ENCODE measurements at regions not wholly inside any gene's neighbourhood (a gene's known extent, or its start where the extent isn't known, plus 50 kb on each side); places are given as distances from the start of the nearest gene placed in this dataset.

- no peak for DNase-seq (ENCODE audit: low read depth, low spot score)
- H3K4me3 ChIP-seq (ENCODE audit: low read depth, low read length) = no peak overlapping the region
- TF ChIP-seq CTCF (IDR thresholded peaks at IDR 0.05; ENCODE audit: low read depth, low read length) = no peak
- in situ Hi-C loops (cut with HindIII; ENCODE audit: low sequenced_read_pairs) = no loop called here
Observed at GRCh38 chr17:5793157-5793556, 208.8 kb upstream of the NLRP1 start.

GRCh38 chr17:5793899-5794298 lies 209.6 kb upstream of the NLRP1 start:
- no peak overlapping the region for H3K4me3 ChIP-seq (ENCODE audit: low read depth, low read length)
- TF ChIP-seq CTCF (IDR thresholded peaks at IDR 0.05; ENCODE audit: low read depth, low read length) = peak; percentile 43
- DNase-seq (ENCODE audit: low read depth, low spot score) = peak; percentile 11
- in situ Hi-C loops (cut with HindIII; ENCODE audit: low sequenced_read_pairs) = no loop called here

- no peak for DNase-seq (ENCODE audit: low read depth, low spot score)
- no peak overlapping the region for H3K4me3 ChIP-seq (ENCODE audit: low read depth, low read length)
- no peak for TF ChIP-seq CTCF (IDR thresholded peaks at IDR 0.05; ENCODE audit: low read depth, low read length)
- in situ Hi-C loops (cut with HindIII; ENCODE audit: low sequenced_read_pairs) = no loop called here
Observed at GRCh38 chr17:5794385-5794784, 210.1 kb upstream of the NLRP1 start.

GRCh38 chr17:5794881-5795506 lies 210.7 kb upstream of the NLRP1 start:
- no peak for DNase-seq (ENCODE audit: low read depth, low spot score)
- no peak overlapping the region for H3K4me3 ChIP-seq (ENCODE audit: low read depth, low read length)
- in situ Hi-C loops (cut with HindIII; ENCODE audit: low sequenced_read_pairs) = no loop called here
- TF ChIP-seq CTCF (IDR thresholded peaks at IDR 0.05; ENCODE audit: low read depth, low read length) = no peak

- no peak overlapping the region for H3K4me3 ChIP-seq (ENCODE audit: low read depth, low read length)
- no peak for TF ChIP-seq CTCF (IDR thresholded peaks at IDR 0.05; ENCODE audit: low read depth, low read length)
- in situ Hi-C loops (cut with HindIII; ENCODE audit: low sequenced_read_pairs) = no loop called here
- no peak for DNase-seq (ENCODE audit: low read depth, low spot score)
Observed at GRCh38 chr17:5797447-5798050, 213.2 kb upstream of the NLRP1 start.

GRCh38 chr17:5798094-5798493 lies 213.8 kb upstream of the NLRP1 start:
- in situ Hi-C loops (cut with HindIII; ENCODE audit: low sequenced_read_pairs) = no loop called here
- DNase-seq (ENCODE audit: low read depth, low spot score) = no peak
- no peak overlapping the region for H3K4me3 ChIP-seq (ENCODE audit: low read depth, low read length)
- no peak for TF ChIP-seq CTCF (IDR thresholded peaks at IDR 0.05; ENCODE audit: low read depth, low read length)

All from astrocyte of the spinal cord (primary cell).